H1 (cell line): ENCODE measurements at regions not wholly inside any gene's neighbourhood (a gene's known extent, or its start where the extent isn't known, plus 50 kb on each side); places are given as distances from the start of the nearest gene placed in this dataset.

Experiments
- CTCF ChIA-PET: fragments of 300-600 bp; sonication (Branson Sonifier 250); formaldehyde crosslinking; loops from one replicate; lab custom pipeline; 2021; ENCODE audit not compliant: partially characterized antibody; lab: Charles Lee
- POLR2A ChIA-PET: fragments of 300-600 bp; sonication (Branson Sonifier 250); formaldehyde crosslinking; loops from one replicate; lab custom pipeline; 2021; ENCODE audit warnings: inconsistent platforms; ENCODE audit not compliant: partially characterized antibody; lab: Charles Lee
- DNase-seq, 2 experiments: peaks; one replicate each; pipeline versions ENCODE4 v3.0.0 to v3.0.0-alpha.2; 2010 to 2022; ENCODE audit warnings: low spot score in 2 of 2, low read depth in 1 of 2, mixed read lengths in 1 of 2
- FAIRE-seq: peaks from 2 replicates; lab custom pipeline; 2011; peaks lifted over from hg19 to GRCh38; lab: Jason Lieb, UNC
- H2AFZ ChIP-seq: 2 replicates; pipeline ENCODE4 v1.8.1; 2012; ENCODE audit warnings: low read length, inconsistent platforms
- H2AK5ac ChIP-seq: 2 replicates; pipeline ENCODE4 v1.6.1; 2013; ENCODE audit warnings: low read depth, low read length
- H2BK120ac ChIP-seq: replicated peaks from 2 replicates; pipeline ENCODE3; 2013; ENCODE audit warnings: low read depth, low read length, inconsistent platforms
- H2BK12ac ChIP-seq: 2 replicates; pipeline ENCODE4 v1.6.1; 2013; ENCODE audit warnings: low read depth, low read length
- H2BK15ac ChIP-seq: 2 replicates; pipeline ENCODE4 v1.6.1; 2013; ENCODE audit warnings: low read length
- H2BK20ac ChIP-seq: 2 replicates; pipeline ENCODE4 v1.6.1; 2013; ENCODE audit warnings: low read length
- H2BK5ac ChIP-seq: 2 replicates; pipeline ENCODE4 v1.6.1; 2013; ENCODE audit warnings: low read depth, low read length
- H3K14ac ChIP-seq: 2 replicates; pipeline ENCODE4 v1.6.1; 2013; ENCODE audit warnings: inconsistent platforms; ENCODE audit not compliant: insufficient read length
- H3K18ac ChIP-seq: 2 replicates; pipeline ENCODE4 v1.6.1; 2013; ENCODE audit warnings: low read length; ENCODE audit errors: extremely low read depth
- H3K23ac ChIP-seq: 2 replicates; pipeline ENCODE4 v1.6.1; 2013; ENCODE audit warnings: inconsistent platforms; ENCODE audit not compliant: insufficient read length
- H3K23me2 ChIP-seq: 2 replicates; pipeline ENCODE4 v1.6.1; 2013; ENCODE audit warnings: low read depth, low read length
- H3K27ac ChIP-seq: 2 replicates; pipeline ENCODE4 v1.6.1; 2011; ENCODE audit warnings: low read depth, low read length, inconsistent platforms
- H3K27me3 ChIP-seq, 4 experiments: replicated peaks in 1 of 4; 1 replicate in 1 of 4; 2 replicates in 3 of 4; pipeline versions ENCODE4 v1.6.1 to v1.8.1; 2011 to 2013; ENCODE audit warnings: low read length in 3 of 4, mild to moderate bottlenecking in 3 of 4, inconsistent platforms in 2 of 4, mixed read lengths in 2 of 4, moderate library complexity in 1 of 4; ENCODE audit not compliant: control insufficient read depth in 3 of 4, insufficient read depth in 3 of 4; ENCODE audit errors: extremely low read depth in 1 of 4
- H3K36me3 ChIP-seq, 4 experiments: 2 replicates each; pipeline versions ENCODE4 v1.6.1 to v1.8.1; 2011 to 2013; ENCODE audit warnings: mild to moderate bottlenecking in 4 of 4, low read length in 3 of 4, moderate library complexity in 2 of 4, control low read depth in 1 of 4, inconsistent platforms in 1 of 4; ENCODE audit not compliant: insufficient read depth in 4 of 4, control insufficient read depth in 2 of 4
- H3K4ac ChIP-seq: replicated peaks from 2 replicates; pipeline ENCODE3; 2013; ENCODE audit warnings: low read length, low read depth, mixed read lengths, inconsistent platforms; ENCODE audit not compliant: insufficient read length
- H3K4me1 ChIP-seq, 4 experiments: replicated peaks in 1 of 4; 1 replicate in 1 of 4; 2 replicates in 3 of 4; pipeline versions ENCODE4 v1.6.1 to v1.8.1; 2011 to 2013; ENCODE audit warnings: low read length in 3 of 4, inconsistent platforms in 2 of 4, mixed read lengths in 1 of 4; ENCODE audit not compliant: insufficient read depth in 4 of 4, control insufficient read depth in 3 of 4
- H3K4me2 ChIP-seq, 2 experiments: 2 replicates each; pipeline versions ENCODE4 v1.6.1 to v1.8.1; 2011 to 2013; ENCODE audit warnings: low read depth in 2 of 2, low read length in 2 of 2, control low read depth in 1 of 2, inconsistent platforms in 1 of 2, mild to moderate bottlenecking in 1 of 2; ENCODE audit not compliant: insufficient read depth in 1 of 2
- H3K4me3 ChIP-seq, 4 experiments: fragments of 200-600, 300-600 bp in 1 of 4; sonication (generic), shearing (Covaris generic), sonication (Bioruptor Twin) in 1 of 4; 2 replicates each; pipeline versions ENCODE4 v1.5.1 to v1.8.1; 2011 to 2016; ENCODE audit warnings: low read length in 4 of 4, low read depth in 3 of 4, control low read depth in 2 of 4, inconsistent platforms in 2 of 4, mild to moderate bottlenecking in 2 of 4, mixed read lengths in 1 of 4, moderate library complexity in 1 of 4; ENCODE audit not compliant: insufficient read depth in 2 of 4; ENCODE audit errors: extremely low read depth in 1 of 4
- H3K56ac ChIP-seq: replicated peaks from 2 replicates; pipeline ENCODE3; 2013; ENCODE audit warnings: low read depth, mild to moderate bottlenecking, mixed read lengths, low read length, inconsistent platforms; ENCODE audit not compliant: insufficient read length
- H3K79me1 ChIP-seq: 2 replicates; pipeline ENCODE4 v1.6.1; 2013; ENCODE audit warnings: low read depth, low read length, control low read depth
- H3K79me2 ChIP-seq, 2 experiments: 2 replicates each; pipeline versions ENCODE4 v1.6.1 to v1.8.1; 2012 to 2013; ENCODE audit warnings: low read length in 2 of 2, mild to moderate bottlenecking in 2 of 2, inconsistent platforms in 1 of 2; ENCODE audit not compliant: insufficient read depth in 2 of 2, control insufficient read depth in 1 of 2
- H3K9ac ChIP-seq, 4 experiments: replicated peaks in 1 of 4; 1 replicate in 1 of 4; 2 replicates in 3 of 4; pipeline versions ENCODE4 v1.6.1 to v1.8.1; 2011 to 2013; ENCODE audit warnings: low read depth in 3 of 4, low read length in 3 of 4, control low read depth in 2 of 4, mild to moderate bottlenecking in 2 of 4, moderate library complexity in 2 of 4, inconsistent platforms in 1 of 4; ENCODE audit errors: extremely low read depth in 1 of 4
- H3K9me3 ChIP-seq, 2 experiments: 2 replicates each; pipeline versions ENCODE4 v1.6.1 to v1.8.1; 2012 to 2013; ENCODE audit warnings: mild to moderate bottlenecking in 2 of 2, moderate library complexity in 2 of 2, control low read depth in 1 of 2, inconsistent platforms in 1 of 2, low read depth in 1 of 2, low read length in 1 of 2, mixed read lengths in 1 of 2; ENCODE audit not compliant: insufficient read depth in 2 of 2
- H4K20me1 ChIP-seq, 2 experiments: replicated peaks in 1 of 2; 2 replicates each; pipeline versions ENCODE3 to v1.8.1; 2011 to 2013; ENCODE audit warnings: inconsistent platforms in 2 of 2, low read length in 2 of 2, mild to moderate bottlenecking in 1 of 2; ENCODE audit not compliant: insufficient read depth in 2 of 2, control insufficient read depth in 1 of 2
- H4K5ac ChIP-seq: 2 replicates; pipeline ENCODE4 v1.6.1; 2013; ENCODE audit warnings: low read length, low read depth, mixed read lengths, inconsistent platforms; ENCODE audit not compliant: insufficient read length
- H4K8ac ChIP-seq: 2 replicates; pipeline ENCODE4 v1.8.0; 2013; ENCODE audit warnings: mild to moderate bottlenecking, moderate library complexity, low read length, inconsistent platforms; ENCODE audit not compliant: insufficient read depth; ENCODE audit errors: extremely low read depth
- H4K91ac ChIP-seq: replicated peaks from 2 replicates; pipeline ENCODE3; 2013; ENCODE audit warnings: low read length, mixed read lengths, inconsistent platforms; ENCODE audit not compliant: insufficient read length
- POLR2AphosphoS5 ChIP-seq: IDR thresholded peaks from 2 replicates; pipeline ENCODE4 v1.6.1; 2011; ENCODE audit warnings: low read depth, low read length
- RNF2 ChIP-seq: fragments of 200-900, 300-1000 bp; sonication (generic); IDR thresholded peaks from 2 replicates; pipeline ENCODE4 v1.7.1; 2016; ENCODE audit warnings: borderline replicate concordance, low read depth, mild to moderate bottlenecking, antibody characterized with exemption, low read length; ENCODE audit not compliant: poor library complexity, severe bottlenecking; ENCODE audit errors: missing control alignments
- WGBS, 2 experiments: shearing (Covaris generic) in 1 of 2; methylation state at CpG; one replicate each; pipeline versions ENCODE4 v1.1.6 to v1.1.7; 2013 to 2015; ENCODE audit warnings: low lambda C conversion rate in 2 of 2, mixed read lengths in 2 of 2, inconsistent platforms in 1 of 2, low coverage in 1 of 2, missing lambda C conversion rate in 1 of 2; ENCODE audit not compliant: insufficient replicate concordance in 2 of 2, insufficient coverage in 1 of 2, insufficient read length in 1 of 2; ENCODE audit errors: extremely low coverage in 1 of 2, missing lambda C conversion rate in 1 of 2; 5-methylcytosine and 5-hydroxymethylcytosine counted together

GRCh38 chr2:157194844-157195243 lies 62.7 kb upstream of the GALNT5 start:
- Histone ChIP-seq H3K27me3 (no peaks in the 10 kb centered on the region), H3K9ac (no peak overlapping the region), H3K18ac (no peak overlapping the region), H3K27ac (no peak overlapping the region), H3K4ac (no peak overlapping the region), H3K4me3 (no peak overlapping the region), H2BK12ac (no peak overlapping the region), H3K4me2 (no peak overlapping the region), H2BK15ac (no peak overlapping the region), H2AFZ (no peak overlapping the region), H4K20me1 (no peaks in the 10 kb centered on the region), H4K5ac (no peak overlapping the region), H3K56ac (no peak overlapping the region), H2AK5ac (no peak overlapping the region), H4K91ac (no peak overlapping the region), H3K79me1 (no peaks in the 10 kb centered on the region), H3K23ac (no peak overlapping the region), H3K9me3 (no peaks in the 10 kb centered on the region), H3K36me3 (no peaks in the 10 kb centered on the region), H2BK5ac (no peak overlapping the region), H3K4me1 (no peaks in the 10 kb centered on the region), H2BK120ac (no peak overlapping the region), H3K23me2 (no peaks in the 10 kb centered on the region), H2BK20ac (no peak overlapping the region), H4K8ac (no peak overlapping the region), H3K14ac (no peak overlapping the region), H3K79me2 (no peaks in the 10 kb centered on the region)
- FAIRE-seq = no peak
- CTCF ChIA-PET = interaction anchor here (2.3 to 2.6 kb wide), 2 partner anchors 13 to 1818 kb away, joined by 7 to 20 read pairs; no protein-coding TSS in a partner anchor
- no peak for TF ChIP-seq POLR2AphosphoS5
- TF ChIP-seq RNF2 = no peak
- 92% methylated on average over 4 of the region's 4 CpGs; no CpG with 5 or more reads in 1 of the 2 experiments for WGBS, 2 experiments
- no peak for DNase-seq
- POLR2A ChIA-PET = no interaction called here
